Thoracic aorta (tissue), 2 donors: ENCODE measurements at regions not wholly inside any gene's neighbourhood (a gene's known extent, or its start where the extent isn't known, plus 50 kb on each side); places are given as distances from the start of the nearest gene placed in this dataset.

ENCODE experiments used
- ATAC-seq: fragments of 150-250 bp; one replicate; pipeline ENCODE4 v1.8.0; 2017; ENCODE audit warnings: low read depth; ENCODE audit not compliant: insufficient number of reproducible peaks, low FRiP score
- DNase-seq: peaks from one replicate; pipeline ENCODE4 v3.0.0-alpha.2; 2020; ENCODE audit warnings: low spot score
- H3K27ac ChIP-seq, 2 donors: fragments of 200-600 bp; sonication (generic); 1 replicate in 1 of 2; 2 replicates in 1 of 2; pipeline ENCODE4 v1.5.1; 2016; ENCODE audit warnings: mild to moderate bottlenecking in 2 of 2, moderate library complexity in 2 of 2
- H3K27me3 ChIP-seq: fragments of 200-600 bp; sonication (generic); replicated peaks from 2 replicates; pipeline ENCODE4 v1.6.0; 2016; ENCODE audit warnings: mild to moderate bottlenecking; ENCODE audit not compliant: insufficient read depth
- H3K36me3 ChIP-seq: fragments of 200-600 bp; sonication (generic); one replicate; pipeline ENCODE4 v1.5.1; 2016
- H3K4me1 ChIP-seq, 2 donors: fragments of 200-600 bp; sonication (generic); 1 replicate in 1 of 2; 2 replicates in 1 of 2; pipeline versions ENCODE4 v1.5.1 to v1.6.0; 2016; ENCODE audit warnings: low read depth in 2 of 2, mild to moderate bottlenecking in 1 of 2; ENCODE audit not compliant: control insufficient read depth in 1 of 2
- H3K4me3 ChIP-seq: fragments of 200-600 bp; sonication (generic); 2 replicates; pipeline ENCODE4 v1.5.1; 2016; ENCODE audit warnings: mild to moderate bottlenecking
- H3K9me3 ChIP-seq: fragments of 200-600 bp; sonication (generic); 2 replicates; pipeline ENCODE4 v1.5.1; 2016
- CTCF ChIP-seq: fragments of 200-600 bp; sonication (generic); IDR thresholded peaks from one replicate; pipeline ENCODE4 v1.5.1; 2019; ENCODE audit warnings: antibody characterized with exemption

GRCh38 chr9:80649001-80649420 lies 1040.3 kb downstream of the TLE1 start:
- no peak overlapping the region for H3K4me3 ChIP-seq
- no peak for DNase-seq
- ATAC-seq, result peak; percentile 79
- no peaks in the 10 kb centered on the region for H3K36me3 ChIP-seq
- peak overlapping the region in 1 of 2 donors; percentile 45 for H3K27ac ChIP-seq
- no peaks in the 10 kb centered on the region for H3K27me3 ChIP-seq
- H3K4me1 ChIP-seq, result peaks cover 13 to 38% of the 10 kb centered on the region in 2 donors
- no peaks in the 10 kb centered on the region for H3K9me3 ChIP-seq
- no peak for TF ChIP-seq CTCF

GRCh38 chr9:80648336-80648735 lies 1041.0 kb downstream of the TLE1 start:
- Histone ChIP-seq H3K4me3 (no peak overlapping the region), H3K36me3 (no peaks in the 10 kb centered on the region), H3K27me3 (no peaks in the 10 kb centered on the region), H3K4me1 (peaks cover 13 to 38% of the 10 kb centered on the region in 2 donors), H3K27ac (peak overlapping the region in 1 of 2 donors; percentile 45), H3K9me3 (no peaks in the 10 kb centered on the region)
- no peak for DNase-seq
- no peak for ATAC-seq
- TF ChIP-seq CTCF, result no peak

GRCh38 chr9:80646211-80646610 lies 1043.1 kb downstream of the TLE1 start:
- Histone ChIP-seq H3K27me3 (no peaks in the 10 kb centered on the region), H3K4me3 (no peak overlapping the region), H3K36me3 (no peaks in the 10 kb centered on the region), H3K9me3 (no peaks in the 10 kb centered on the region), H3K27ac (no peak overlapping the region), H3K4me1 (peaks cover 13 to 33% of the 10 kb centered on the region in 2 donors)
- no peak for DNase-seq
- ATAC-seq, result no peak
- TF ChIP-seq CTCF, result no peak

GRCh38 chr9:80644044-80644443 lies 1045.3 kb downstream of the TLE1 start:
- ATAC-seq, result no peak
- no peak for TF ChIP-seq CTCF
- Histone ChIP-seq H3K4me1 (peaks cover 6 to 11% of the 10 kb centered on the region in 2 donors), H3K27me3 (no peaks in the 10 kb centered on the region), H3K27ac (no peak overlapping the region), H3K4me3 (no peak overlapping the region), H3K36me3 (no peaks in the 10 kb centered on the region), H3K9me3 (no peaks in the 10 kb centered on the region)
- DNase-seq, result no peak

GRCh38 chr9:80635065-80635464 lies 1054.3 kb downstream of the TLE1 start:
- TF ChIP-seq CTCF, result no peak

More at GRCh38 chr9:80635065-80635464, 1054.3 kb downstream of the TLE1 start:
- ATAC-seq (no peak), DNase-seq (no peak)
- no peaks in the 10 kb centered on the region for H3K9me3 ChIP-seq
- no peaks in the 10 kb centered on the region for H3K27me3 ChIP-seq
- no peak overlapping the region for H3K27ac ChIP-seq
- H3K36me3 ChIP-seq, result no peaks in the 10 kb centered on the region
- no peaks in the 10 kb centered on the region for H3K4me1 ChIP-seq
- H3K4me3 ChIP-seq, result no peak overlapping the region
